KMS-11 (cell line): ENCODE measurements at regions not wholly inside any gene's neighbourhood (a gene's known extent, or its start where the extent isn't known, plus 50 kb on each side); places are given as distances from the start of the nearest gene placed in this dataset.

ENCODE experiments used
- H2AFZ ChIP-seq: fragments of 200-600 bp; sonication (generic); 2 replicates; pipeline ENCODE4 v1.6.1; 2016; ENCODE audit warnings: antibody characterized with exemption, mixed run types, low read depth
- H3K27ac ChIP-seq: fragments of 200-600 bp; sonication (generic); 2 replicates; pipeline ENCODE4 v1.6.1; 2016; ENCODE audit warnings: mild to moderate bottlenecking, mixed run types
- H3K27me3 ChIP-seq: fragments of 200-600 bp; sonication (generic); 2 replicates; pipeline ENCODE4 v1.6.1; 2017; ENCODE audit warnings: mild to moderate bottlenecking, low read depth, mixed run types, moderate library complexity; ENCODE audit not compliant: insufficient read depth
- H3K36me3 ChIP-seq: fragments of 200-600 bp; sonication (generic); 2 replicates; pipeline ENCODE4 v1.6.1; 2017; ENCODE audit warnings: mild to moderate bottlenecking, mixed run types; ENCODE audit not compliant: insufficient read depth
- H3K4me1 ChIP-seq: fragments of 200-600 bp; sonication (generic); 2 replicates; pipeline ENCODE4 v1.6.1; 2016; ENCODE audit warnings: mild to moderate bottlenecking, low read depth, mixed run types; ENCODE audit not compliant: poor library complexity, severe bottlenecking
- H3K4me2 ChIP-seq: fragments of 200-600 bp; sonication (generic); 2 replicates; pipeline ENCODE4 v1.7.0; 2016; ENCODE audit warnings: mild to moderate bottlenecking, mixed run types
- H3K4me3 ChIP-seq: fragments of 200-600 bp; sonication (generic); IDR thresholded peaks from 2 replicates; pipeline ENCODE4 v1.6.1; 2017; ENCODE audit warnings: low read depth, low read length, mixed read lengths; ENCODE audit not compliant: insufficient read depth
- H3K79me2 ChIP-seq: fragments of 200-600 bp; sonication (generic); 2 replicates; pipeline ENCODE4 v1.6.1; 2016; ENCODE audit warnings: low read depth, mixed run types; ENCODE audit not compliant: insufficient read depth
- H3K9ac ChIP-seq: fragments of 200-600 bp; sonication (generic); 2 replicates; pipeline ENCODE4 v1.6.1; 2016; ENCODE audit warnings: mild to moderate bottlenecking, mixed run types
- H4K20me1 ChIP-seq: fragments of 200-600 bp; sonication (generic); 2 replicates; pipeline ENCODE4 v1.6.1; 2016; ENCODE audit warnings: mild to moderate bottlenecking, mixed run types; ENCODE audit not compliant: insufficient read depth
- TF ChIP-seq, protein P1 (sequence below): fragments of 200-600 bp; sonication (generic); conservative IDR thresholded peaks from 2 replicates; pipeline ENCODE4 v1.6.1; 2017; ENCODE audit warnings: low read depth, mild to moderate bottlenecking, antibody characterized with exemption, low read length, moderate library complexity, mixed read lengths

DNA sequence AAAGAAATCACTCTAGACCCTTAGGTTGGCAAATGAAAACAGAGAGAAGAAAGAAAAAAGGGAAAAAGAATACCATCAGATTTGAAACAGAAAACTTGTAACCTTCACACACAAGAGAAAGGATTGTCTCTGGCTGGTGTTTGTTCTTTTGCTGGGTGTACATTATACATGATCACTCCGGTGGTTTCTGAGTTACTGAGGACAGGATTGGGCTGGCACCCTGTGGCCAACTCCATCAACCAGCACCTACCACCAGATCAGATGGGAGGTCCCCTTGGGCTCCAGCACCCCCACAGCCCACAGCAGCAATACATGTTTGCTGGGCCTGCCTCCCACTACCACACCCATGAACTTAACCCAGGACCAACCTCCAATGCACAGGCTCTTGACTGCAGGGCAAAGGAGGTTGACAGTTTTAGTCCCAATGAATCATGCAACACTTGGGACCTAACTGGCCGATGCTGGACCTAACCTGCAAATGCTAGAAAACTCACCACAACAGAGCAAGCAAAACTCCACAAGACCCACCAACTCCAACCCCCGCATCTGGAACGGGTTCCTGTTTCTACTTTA is 308.3 kb downstream of the SOX9 start:
- H3K4me3 ChIP-seq, result no peak overlapping the region
- H4K20me1 ChIP-seq, result no peaks in the 10 kb centered on the region
- H3K27ac ChIP-seq, result no peak overlapping the region
- TF ChIP-seq, protein P1, sequence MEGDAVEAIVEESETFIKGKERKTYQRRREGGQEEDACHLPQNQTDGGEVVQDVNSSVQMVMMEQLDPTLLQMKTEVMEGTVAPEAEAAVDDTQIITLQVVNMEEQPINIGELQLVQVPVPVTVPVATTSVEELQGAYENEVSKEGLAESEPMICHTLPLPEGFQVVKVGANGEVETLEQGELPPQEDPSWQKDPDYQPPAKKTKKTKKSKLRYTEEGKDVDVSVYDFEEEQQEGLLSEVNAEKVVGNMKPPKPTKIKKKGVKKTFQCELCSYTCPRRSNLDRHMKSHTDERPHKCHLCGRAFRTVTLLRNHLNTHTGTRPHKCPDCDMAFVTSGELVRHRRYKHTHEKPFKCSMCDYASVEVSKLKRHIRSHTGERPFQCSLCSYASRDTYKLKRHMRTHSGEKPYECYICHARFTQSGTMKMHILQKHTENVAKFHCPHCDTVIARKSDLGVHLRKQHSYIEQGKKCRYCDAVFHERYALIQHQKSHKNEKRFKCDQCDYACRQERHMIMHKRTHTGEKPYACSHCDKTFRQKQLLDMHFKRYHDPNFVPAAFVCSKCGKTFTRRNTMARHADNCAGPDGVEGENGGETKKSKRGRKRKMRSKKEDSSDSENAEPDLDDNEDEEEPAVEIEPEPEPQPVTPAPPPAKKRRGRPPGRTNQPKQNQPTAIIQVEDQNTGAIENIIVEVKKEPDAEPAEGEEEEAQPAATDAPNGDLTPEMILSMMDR, result no peak
- H3K9ac ChIP-seq, result no peak overlapping the region
- no peaks in the 10 kb centered on the region for H3K36me3 ChIP-seq
- H2AFZ ChIP-seq, result no peak overlapping the region
- H3K27me3 ChIP-seq, result no peaks in the 10 kb centered on the region
- H3K4me2 ChIP-seq, result no peak overlapping the region
- H3K79me2 ChIP-seq, result peaks cover 10% of the 10 kb centered on the region; the same call in 1 of the 2 replicates
- H3K4me1 ChIP-seq, result peaks cover 17% of the 10 kb centered on the region

GRCh38 chr17:72430611-72431432 is 310.0 kb downstream of the SOX9 start:
- Histone ChIP-seq H3K27me3 (no peaks in the 10 kb centered on the region), H3K9ac (no peak overlapping the region), H3K4me2 (no peak overlapping the region), H3K4me1 (peaks cover 6% of the 10 kb centered on the region), H3K36me3 (no peaks in the 10 kb centered on the region), H2AFZ (no peak overlapping the region), H3K27ac (no peak overlapping the region), H4K20me1 (no peaks in the 10 kb centered on the region; the same call in 1 of the 2 replicates), H3K4me3 (no peak overlapping the region), H3K79me2 (peaks cover 10% of the 10 kb centered on the region; the same call in 1 of the 2 replicates)
- TF ChIP-seq, protein P1, result peak; percentile 34

- no peaks in the 10 kb centered on the region for H3K4me1 ChIP-seq
- no peaks in the 10 kb centered on the region for H3K36me3 ChIP-seq
- no peak overlapping the region for H2AFZ ChIP-seq
- H3K79me2 ChIP-seq, result peaks cover 23% of the 10 kb centered on the region; the same call in 1 of the 2 replicates
- no peaks in the 10 kb centered on the region; the same call in 1 of the 2 replicates for H4K20me1 ChIP-seq
- no peaks in the 10 kb centered on the region for H3K27me3 ChIP-seq
- no peak overlapping the region for H3K9ac ChIP-seq
- H3K4me2 ChIP-seq, result no peak overlapping the region
- no peak overlapping the region for H3K4me3 ChIP-seq
- TF ChIP-seq, protein P1, result no peak
- no peak overlapping the region for H3K27ac ChIP-seq
These were observed 311.4 kb downstream of the SOX9 start for GRCh38 chr17:72432143-72432621.

DNA sequence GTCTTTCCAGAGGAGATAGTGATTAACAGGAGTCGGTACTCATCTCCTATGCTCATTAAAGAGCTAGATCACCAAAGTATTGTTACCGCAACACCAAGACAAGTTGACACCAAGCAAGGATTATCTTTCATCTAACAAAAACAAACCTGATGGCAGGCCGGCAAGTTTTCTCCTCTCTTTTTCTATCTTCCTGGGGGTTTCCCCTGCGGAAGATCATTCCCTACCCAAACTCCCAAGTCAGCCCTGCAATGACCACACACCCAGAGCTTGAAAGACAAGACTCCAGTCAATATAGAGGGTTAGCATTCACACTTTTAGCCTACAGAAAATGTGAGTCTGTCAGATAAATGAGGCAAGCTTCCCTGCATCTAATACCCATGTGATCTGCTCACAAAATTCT is 312.1 kb downstream of the SOX9 start:
- no peaks in the 10 kb centered on the region for H3K4me1 ChIP-seq
- no peaks in the 10 kb centered on the region for H3K27me3 ChIP-seq
- H3K36me3 ChIP-seq, result no peaks in the 10 kb centered on the region
- TF ChIP-seq, protein P1, result no peak
- no peak overlapping the region for H3K4me2 ChIP-seq
- H3K27ac ChIP-seq, result no peak overlapping the region
- no peak overlapping the region for H3K9ac ChIP-seq
- no peak overlapping the region for H2AFZ ChIP-seq
- no peak overlapping the region for H3K4me3 ChIP-seq
- H3K79me2 ChIP-seq, result peaks cover 20% of the 10 kb centered on the region; the same call in 1 of the 2 replicates
- H4K20me1 ChIP-seq, result no peaks in the 10 kb centered on the region; the same call in 1 of the 2 replicates
